ENCODE measurements at regions not wholly inside any gene's neighbourhood (a gene's known extent, or its start where the extent isn't known, plus 50 kb on each side); places are given as distances from the start of the nearest gene placed in this dataset.

- TF ChIP-seq CTCF (IDR thresholded peaks at IDR 0.05 in 2 of 3, conservative IDR thresholded peaks at IDR 0.05 in 1 of 3; ENCODE audit: insufficient read depth in 2 of 3, low read depth in 1 of 3, low read length in 3 of 3) (no peak), CHD1 (IDR thresholded peaks at IDR 0.05; ENCODE audit: low read length) (no peak), SRF (CRISPR knock-in tag; IDR thresholded peaks at IDR 0.05) (no peak), POLR2AphosphoS5 (IDR thresholded peaks at IDR 0.05; ENCODE audit: control insufficient read depth, insufficient read depth, low read depth, low read length) (no peak), PTBP1 (IDR thresholded peaks at IDR 0.05; ENCODE audit: low read depth, low read length) (no peak), PHF8 (IDR thresholded peaks at IDR 0.05; ENCODE audit: borderline replicate concordance, low read length) (no peak), FOS (IDR thresholded peaks at IDR 0.05; ENCODE audit: extremely low read depth, insufficient read length) (no peak), ESRRA (IDR thresholded peaks at IDR 0.05; ENCODE audit: borderline replicate concordance, low read depth) (no peak), POLR2A (conservative IDR thresholded peaks at IDR 0.05) (no peak), GTF2A2 (tag; IDR thresholded peaks at IDR 0.05) (no peak), MXI1 (IDR thresholded peaks at IDR 0.05; ENCODE audit: low read depth, low read length) (no peak)
Observed at GRCh38 chr2:215658635-215659305, 222.9 kb upstream of the FN1 start.
